SK-N-SH (cell line): ENCODE measurements at regions not wholly inside any gene's neighbourhood (a gene's known extent, or its start where the extent isn't known, plus 50 kb on each side); places are given as distances from the start of the nearest gene placed in this dataset.

ENCODE experiments used
- CTCF ChIA-PET: fragments of 300-600, 350-600 bp; formaldehyde crosslinking; extraction: SDS; loops from one replicate; lab custom pipeline; 2021; lab: Yijun Ruan, JAX
- POLR2A ChIA-PET: fragments of 350-600 bp; sonication (Branson Sonifier 250); formaldehyde crosslinking; extraction: SDS; loops from one replicate; lab custom pipeline; 2020; ENCODE audit warnings: antibody characterized with exemption, inconsistent platforms; lab: Yijun Ruan, JAX
- DNase-seq: peaks from one replicate; pipeline ENCODE4 v3.0.0; 2012
- H2AFZ ChIP-seq: fragments of 200-600 bp; sonication (generic); 2 replicates; pipeline ENCODE4 v1.8.1; 2016; ENCODE audit warnings: antibody characterized with exemption, mild to moderate bottlenecking, low read depth
- H3F3A ChIP-seq: fragments of 200-600 bp; sonication (generic); replicated peaks from 2 replicates; pipeline ENCODE3; 2016; ENCODE audit warnings: antibody characterized with exemption, mild to moderate bottlenecking; ENCODE audit not compliant: insufficient read depth
- H3K27ac ChIP-seq, 2 experiments: fragments of 200-500 bp in 1 of 2; fragments of 200-600 bp in 1 of 2; sonication (Bioruptor generic) in 1 of 2; sonication (generic), shearing (Covaris generic) in 1 of 2; 2 replicates each; pipeline versions ENCODE4 v1.5.1 to v1.6.1; 2014 to 2016; ENCODE audit warnings: low read depth in 2 of 2, inconsistent platforms in 1 of 2, low read length in 1 of 2, mild to moderate bottlenecking in 1 of 2, mixed read lengths in 1 of 2
- H3K27me3 ChIP-seq: fragments of 200-600 bp; sonication (generic), shearing (Covaris generic); 2 replicates; pipeline ENCODE4 v1.6.1; 2016; ENCODE audit warnings: mixed run types; ENCODE audit not compliant: insufficient read depth
- H3K36me3 ChIP-seq, 2 experiments: fragments of 200-500 bp in 1 of 2; fragments of 200-600 bp in 1 of 2; sonication (Bioruptor generic) in 1 of 2; sonication (generic) in 1 of 2; replicated peaks in 1 of 2; 2 replicates each; pipeline versions ENCODE3 to v1.5.1; 2014 to 2016; ENCODE audit warnings: low read length in 1 of 2, mild to moderate bottlenecking in 1 of 2; ENCODE audit not compliant: insufficient read depth in 2 of 2, control insufficient read depth in 1 of 2
- H3K4me1 ChIP-seq, 2 experiments: fragments of 200-500 bp in 1 of 2; fragments of 200-600 bp in 1 of 2; sonication (Bioruptor generic) in 1 of 2; sonication (generic), shearing (Covaris generic) in 1 of 2; 2 replicates each; pipeline versions ENCODE4 v1.5.1 to v1.6.1; 2014 to 2016; ENCODE audit warnings: low read depth in 1 of 2, low read length in 1 of 2, mixed run types in 1 of 2; ENCODE audit not compliant: insufficient read depth in 2 of 2, control insufficient read depth in 1 of 2
- H3K4me2 ChIP-seq: fragments of 200-600 bp; sonication (generic), shearing (Covaris generic); 2 replicates; pipeline ENCODE4 v1.6.1; 2017; ENCODE audit warnings: mixed run types
- H3K4me3 ChIP-seq, 2 experiments: fragments of 200-500 bp in 1 of 2; fragments of 200-600 bp in 1 of 2; sonication (Bioruptor generic) in 1 of 2; sonication (generic), shearing (Covaris generic) in 1 of 2; 2 replicates each; pipeline versions ENCODE4 v1.5.1 to v1.8.1; 2014 to 2016; ENCODE audit warnings: low read depth in 2 of 2, inconsistent platforms in 1 of 2, low read length in 1 of 2, mild to moderate bottlenecking in 1 of 2, mixed read lengths in 1 of 2, moderate library complexity in 1 of 2
- H3K79me2 ChIP-seq: fragments of 200-600 bp; sonication (generic); 2 replicates; pipeline ENCODE4 v1.8.1; 2017; ENCODE audit warnings: mild to moderate bottlenecking; ENCODE audit not compliant: insufficient read depth
- H3K9ac ChIP-seq: fragments of 200-600 bp; sonication (generic); 2 replicates; pipeline ENCODE4 v1.6.1; 2017; ENCODE audit warnings: mixed run types
- H3K9me2 ChIP-seq: fragments of 200-600 bp; sonication (generic); 2 replicates; pipeline ENCODE4 v1.6.1; 2017; ENCODE audit warnings: mixed run types
- H3K9me3 ChIP-seq: fragments of 200-600 bp; sonication (generic); 2 replicates; pipeline ENCODE4 v1.6.1; 2017; ENCODE audit warnings: mixed run types, mild to moderate bottlenecking, moderate library complexity
- H4K20me1 ChIP-seq: fragments of 200-600 bp; sonication (generic); 2 replicates; pipeline ENCODE4 v1.6.1; 2017; ENCODE audit warnings: mild to moderate bottlenecking, mixed run types; ENCODE audit not compliant: insufficient read depth
- CTCF ChIP-seq: fragments of 200-600 bp; sonication (generic); IDR thresholded peaks from 2 replicates; pipeline ENCODE4 v1.6.1; 2017; ENCODE audit warnings: antibody characterized with exemption, mild to moderate bottlenecking, moderate library complexity
- ELF1 ChIP-seq: IDR thresholded peaks from 2 replicates; pipeline ENCODE4 v1.4.0; 2012
- EZH2phosphoT487 ChIP-seq: fragments of 200-600 bp; sonication (generic); IDR thresholded peaks from 2 replicates; pipeline ENCODE4 v1.6.1; 2017; ENCODE audit warnings: low read depth, mixed run types, mild to moderate bottlenecking, antibody characterized with exemption, moderate library complexity, borderline replicate concordance
- FOSL2 ChIP-seq: IDR thresholded peaks from 2 replicates; pipeline ENCODE4 v1.4.0; 2012; ENCODE audit warnings: low read depth, mild to moderate bottlenecking, moderate library complexity, borderline replicate concordance
- IRF3 ChIP-seq: fragments of 150-350 bp; IDR thresholded peaks from 2 replicates; pipeline ENCODE4 v1.6.1; 2016; ENCODE audit warnings: mild to moderate bottlenecking, low read depth, low read length
- MAX ChIP-seq: IDR thresholded peaks from 2 replicates; pipeline ENCODE4 v1.4.0; 2012; ENCODE audit warnings: low read depth
- MEF2A ChIP-seq: IDR thresholded peaks from 2 replicates; pipeline ENCODE4 v1.4.0; 2012; ENCODE audit warnings: low read depth, borderline replicate concordance
- MXI1 ChIP-seq: IDR thresholded peaks from 2 replicates; pipeline ENCODE4 v1.6.1; 2012; ENCODE audit warnings: mild to moderate bottlenecking, low read depth, low read length, improper control_type of control experiment
- NFIC ChIP-seq: IDR thresholded peaks from 2 replicates; pipeline ENCODE4 v1.4.0; 2012; ENCODE audit warnings: borderline replicate concordance
- PBX3 ChIP-seq: IDR thresholded peaks from 2 replicates; pipeline ENCODE4; 2012
- TAF1 ChIP-seq: IDR thresholded peaks from 2 replicates; pipeline ENCODE4 v1.6.1; 2012; ENCODE audit warnings: low read depth, mild to moderate bottlenecking, low read length, moderate library complexity, borderline replicate concordance
- TCF12 ChIP-seq: IDR thresholded peaks from 2 replicates; pipeline ENCODE4 v1.4.0; 2012
- TEAD4 ChIP-seq: IDR thresholded peaks from 2 replicates; pipeline ENCODE4 v1.4.0; 2012; ENCODE audit warnings: mild to moderate bottlenecking, borderline replicate concordance; ENCODE audit not compliant: insufficient read depth
- YY1 ChIP-seq: IDR thresholded peaks from 2 replicates; pipeline ENCODE4 v1.4.0; 2012; ENCODE audit warnings: low read depth, mild to moderate bottlenecking
- ZBTB33 ChIP-seq: IDR thresholded peaks from 2 replicates; pipeline ENCODE4 v1.4.0; 2012; ENCODE audit warnings: low read depth, borderline replicate concordance
- WGBS: methylation state at CpG from one replicate; pipeline ENCODE4 v1.1.6; 2017; ENCODE audit warnings: low lambda C conversion rate; 5-methylcytosine and 5-hydroxymethylcytosine counted together

- 86% methylated on average over 2 of the region's 2 CpGs for WGBS
Measured at GRCh38 chrX:102866981-102867656, 70.0 kb upstream of the RAB40AL start.

GRCh38 chrX:102883491-102883890, 53.6 kb upstream of the RAB40AL start:
- H3K4me2 ChIP-seq = no peak overlapping the region
- no peaks in the 10 kb centered on the region for H3K9me3 ChIP-seq
- ChIA-PET CTCF (interaction anchor here (0.6 to 7.0 kb wide), 3 partner anchors 16 to 236 kb away, joined by 3 to 41 read pairs (median 3); no protein-coding TSS in a partner anchor), POLR2A (no interaction called here)
- H3K27ac ChIP-seq = no peak overlapping the region
- H4K20me1 ChIP-seq = no peaks in the 10 kb centered on the region
- no peak for DNase-seq
- H3K9me2 ChIP-seq = no peaks in the 10 kb centered on the region
- 94% methylated on average over 7 of the region's 7 CpGs for WGBS
- H3F3A ChIP-seq = no peaks in the 10 kb centered on the region
- H3K27me3 ChIP-seq = no peaks in the 10 kb centered on the region
- H3K9ac ChIP-seq = no peak overlapping the region
- no peaks in the 10 kb centered on the region for H3K4me1 ChIP-seq
- no peak overlapping the region for H3K4me3 ChIP-seq
- no peak overlapping the region for H2AFZ ChIP-seq
- H3K79me2 ChIP-seq = no peaks in the 10 kb centered on the region
- H3K36me3 ChIP-seq = peaks cover 9 to 19% of the 10 kb centered on the region in 2 experiments
- TF ChIP-seq NFIC (no peak), ZBTB33 (no peak), TEAD4 (no peak), MAX (no peak), CTCF (no peak), TAF1 (no peak), IRF3 (no peak), FOSL2 (no peak), EZH2phosphoT487 (no peak), TCF12 (no peak)

More at GRCh38 chrX:102866981-102867656, 70.0 kb upstream of the RAB40AL start:
- Histone ChIP-seq H3K79me2 (no peaks in the 10 kb centered on the region), H3K27me3 (no peaks in the 10 kb centered on the region), H3K4me3 (no peak overlapping the region), H3K9me2 (no peaks in the 10 kb centered on the region), H4K20me1 (no peaks in the 10 kb centered on the region), H3K9me3 (no peaks in the 10 kb centered on the region), H2AFZ (no peak overlapping the region), H3F3A (peaks cover 4% of the 10 kb centered on the region), H3K4me2 (no peak overlapping the region), H3K9ac (no peak overlapping the region), H3K4me1 (no peaks in the 10 kb centered on the region), H3K36me3 (peaks cover 15 to 28% of the 10 kb centered on the region in 2 experiments), H3K27ac (no peak overlapping the region)
- no peak for DNase-seq
- ChIA-PET POLR2A (no interaction called here), CTCF (interaction anchor here (1.1 to 1.4 kb wide), 2 partner anchors 32 to 34 kb away, joined by 3 read pairs; no protein-coding TSS in a partner anchor)
- no peak for TF ChIP-seq MXI1
- no peak for TF ChIP-seq NFIC
- no peak for TF ChIP-seq MEF2A
- no peak for TF ChIP-seq PBX3
- no peak for TF ChIP-seq ELF1
- TF ChIP-seq IRF3 = no peak
- no peak for TF ChIP-seq TCF12
- no peak for TF ChIP-seq YY1
